ENCODE measurements at regions not wholly inside any gene's neighbourhood (a gene's known extent, or its start where the extent isn't known, plus 50 kb on each side); places are given as distances from the start of the nearest gene placed in this dataset.
A peak's percentile ranks its signal among the peaks of the same experiment; 100 is the strongest.

GRCh38 chr9:89814340-89815040, 209.7 kb downstream of the GADD45G start:
- no peak overlapping the region for H3K4me3 ChIP-seq
- H4K20me1 ChIP-seq (replicated peaks; ENCODE audit: insufficient read depth), result no peaks in the 10 kb centered on the region
- no peaks in the 10 kb centered on the region for H3K79me2 ChIP-seq (replicated peaks; ENCODE audit: insufficient read depth)
- no peaks in the 10 kb centered on the region for H3K9me3 Mint-ChIP-seq
- H3K27me3 Mint-ChIP-seq (ENCODE audit: insufficient read depth, low read depth, poor library complexity), result no peaks in the 10 kb centered on the region
- no peaks in the 10 kb centered on the region for H3K27me3 ChIP-seq (ENCODE audit: insufficient read depth)
- DNase-seq (ENCODE audit: low spot score) (no peak), ATAC-seq (peak; percentile 89)
- H3K36me3 Mint-ChIP-seq (ENCODE audit: low read depth), result no peaks in the 10 kb centered on the region
- no peaks in the 10 kb centered on the region for H3F3A ChIP-seq (replicated peaks; ENCODE audit: low read depth)
- H3K4me1 ChIP-seq (ENCODE audit: insufficient read depth), result no peaks in the 10 kb centered on the region
- H3K36me3 ChIP-seq (ENCODE audit: insufficient read depth), result no peaks in the 10 kb centered on the region
- H3K4me3 Mint-ChIP-seq, result no peak overlapping the region
- TF ChIP-seq ZNF462 (CRISPR knock-in tag; IDR thresholded peaks at IDR 0.05) (no peak), NANOG (IDR thresholded peaks at IDR 0.05; ENCODE audit: borderline replicate concordance) (no peak), ZNF331 (CRISPR knock-in tag; IDR thresholded peaks at IDR 0.05; ENCODE audit: low read depth) (no peak), EZH2phosphoT487 (IDR thresholded peaks at IDR 0.05; ENCODE audit: unreplicated experiment) (no peak), ETS1 (IDR thresholded peaks at IDR 0.05) (no peak), REST (IDR thresholded peaks at IDR 0.05; ENCODE audit: unreplicated experiment) (no peak), JUNB (IDR thresholded peaks at IDR 0.05; ENCODE audit: unreplicated experiment) (no peak), POLR2AphosphoS5 (IDR thresholded peaks at IDR 0.05; ENCODE audit: low read depth) (no peak), ZNF114 (CRISPR knock-in tag; IDR thresholded peaks at IDR 0.05) (no peak), STAT1 (IDR thresholded peaks at IDR 0.05; ENCODE audit: unreplicated experiment) (no peak), CREB1 (CRISPR knock-in tag; IDR thresholded peaks at IDR 0.05; ENCODE audit: low read depth) (no peak), EZH2 (IDR thresholded peaks at IDR 0.05; ENCODE audit: low read depth, unreplicated experiment) (no peak)
- TF ChIP-seq, protein P1, sequence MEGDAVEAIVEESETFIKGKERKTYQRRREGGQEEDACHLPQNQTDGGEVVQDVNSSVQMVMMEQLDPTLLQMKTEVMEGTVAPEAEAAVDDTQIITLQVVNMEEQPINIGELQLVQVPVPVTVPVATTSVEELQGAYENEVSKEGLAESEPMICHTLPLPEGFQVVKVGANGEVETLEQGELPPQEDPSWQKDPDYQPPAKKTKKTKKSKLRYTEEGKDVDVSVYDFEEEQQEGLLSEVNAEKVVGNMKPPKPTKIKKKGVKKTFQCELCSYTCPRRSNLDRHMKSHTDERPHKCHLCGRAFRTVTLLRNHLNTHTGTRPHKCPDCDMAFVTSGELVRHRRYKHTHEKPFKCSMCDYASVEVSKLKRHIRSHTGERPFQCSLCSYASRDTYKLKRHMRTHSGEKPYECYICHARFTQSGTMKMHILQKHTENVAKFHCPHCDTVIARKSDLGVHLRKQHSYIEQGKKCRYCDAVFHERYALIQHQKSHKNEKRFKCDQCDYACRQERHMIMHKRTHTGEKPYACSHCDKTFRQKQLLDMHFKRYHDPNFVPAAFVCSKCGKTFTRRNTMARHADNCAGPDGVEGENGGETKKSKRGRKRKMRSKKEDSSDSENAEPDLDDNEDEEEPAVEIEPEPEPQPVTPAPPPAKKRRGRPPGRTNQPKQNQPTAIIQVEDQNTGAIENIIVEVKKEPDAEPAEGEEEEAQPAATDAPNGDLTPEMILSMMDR (conservative IDR thresholded peaks at IDR 0.05; ENCODE audit: low read depth in 2 of 2), result no peak
- no peak overlapping the region for H3K27ac Mint-ChIP-seq
- H3K4me1 Mint-ChIP-seq, result peaks cover 6% of the 10 kb centered on the region
- H2AFZ ChIP-seq, result no peak overlapping the region
- no peak overlapping the region for H3K27ac ChIP-seq (ENCODE audit: low read depth)
- peaks cover 9% of the 10 kb centered on the region; the same call in 1 of the 2 replicates for H3K9me2 ChIP-seq (ENCODE audit: insufficient read depth)
- H3K4me2 ChIP-seq, result no peak overlapping the region

Measured in GM23338 (cell line).